ENCODE measurements at regions not wholly inside any gene's neighbourhood (a gene's known extent, or its start where the extent isn't known, plus 50 kb on each side); places are given as distances from the start of the nearest gene placed in this dataset.

DNA sequence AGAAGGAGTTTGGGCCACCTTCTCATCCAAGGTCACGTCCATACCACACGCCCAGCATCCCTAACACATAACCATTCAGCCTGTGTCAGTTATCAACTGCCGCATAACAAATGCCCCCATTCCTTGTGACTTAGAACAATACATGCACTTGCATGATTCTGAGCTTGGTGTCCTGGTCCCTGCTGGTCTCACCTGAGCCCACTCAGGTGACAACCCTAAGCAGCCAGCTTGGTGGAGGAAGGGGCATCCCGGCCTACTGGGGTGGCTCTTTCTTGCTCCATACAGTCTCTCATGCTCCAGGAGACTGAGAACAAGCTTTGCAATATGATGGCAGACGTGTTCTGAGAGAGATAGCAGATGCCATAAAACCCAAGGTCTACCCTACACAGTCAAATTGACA, 1276.9 kb downstream of the TBC1D22A start:
- TF ChIP-seq POLR2AphosphoS5 (IDR thresholded peaks at IDR 0.05; ENCODE audit: borderline replicate concordance, low read depth, low read length) (no peak), EZH2 (IDR thresholded peaks at IDR 0.05) (no peak)
